ENCODE measurements at regions not wholly inside any gene's neighbourhood (a gene's known extent, or its start where the extent isn't known, plus 50 kb on each side); places are given as distances from the start of the nearest gene placed in this dataset.

- TF ChIP-seq CTCF (IDR thresholded peaks at IDR 0.05), result no peak
- TF ChIP-seq POLR2A (IDR thresholded peaks at IDR 0.05), result no peak
- TF ChIP-seq EP300 (IDR thresholded peaks at IDR 0.05), result no peak
- TF ChIP-seq POLR2AphosphoS5 (IDR thresholded peaks at IDR 0.05), result no peak
Measured at GRCh38 chr4:43709443-43709842, 739.2 kb downstream of the KCTD8 start.
